GM10266 (cell line): ENCODE measurements at regions not wholly inside any gene's neighbourhood (a gene's known extent, or its start where the extent isn't known, plus 50 kb on each side); places are given as distances from the start of the nearest gene placed in this dataset.

Experiments
- DNase-seq: peaks from one replicate; pipeline ENCODE4 v3.0.0; 2012; ENCODE audit errors: extremely low spot score
- CTCF ChIP-seq: IDR thresholded peaks from 2 replicates; pipeline ENCODE4 v1.5.1; 2012; ENCODE audit warnings: mild to moderate bottlenecking, low read depth; ENCODE audit not compliant: control insufficient read depth, insufficient read depth; ENCODE audit errors: missing control alignments

GRCh38 chr1:81662913-81663526 lies 137.7 kb upstream of the ADGRL2 start:
- DNase-seq: no peak
- no peak for TF ChIP-seq CTCF

DNA sequence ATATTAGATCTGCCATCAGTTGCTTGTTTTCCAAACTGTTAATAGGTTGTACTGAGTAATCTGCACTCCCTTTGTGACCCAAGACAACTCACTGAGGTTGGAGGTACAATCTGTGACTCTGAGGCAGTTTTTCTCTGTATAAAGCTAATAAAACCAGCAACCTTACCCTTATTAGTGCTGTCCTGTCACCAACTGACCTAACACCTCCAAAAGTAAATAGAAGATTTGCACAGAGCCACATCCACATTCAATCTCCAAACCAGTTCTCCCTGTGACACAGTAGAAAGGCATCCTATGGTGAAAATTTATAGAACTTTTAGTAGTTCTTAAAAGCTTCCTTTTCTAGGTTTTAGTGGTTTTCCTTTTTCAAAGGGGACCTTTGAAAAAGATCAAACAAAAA lies 140.4 kb upstream of the ADGRL2 start:
- DNase-seq: no peak
- no peak for TF ChIP-seq CTCF

- no peak for DNase-seq
- no peak for TF ChIP-seq CTCF
These were observed 146.1 kb upstream of the ADGRL2 start for GRCh38 chr1:81654657-81655056.

GRCh38 chr1:81654147-81654546 lies 146.6 kb upstream of the ADGRL2 start:
- no peak for TF ChIP-seq CTCF
- DNase-seq: no peak

- DNase-seq: no peak
- TF ChIP-seq CTCF: no peak
These were observed 150.0 kb upstream of the ADGRL2 start for GRCh38 chr1:81650776-81651175.

GRCh38 chr1:81635816-81636215 lies 164.9 kb upstream of the ADGRL2 start:
- no peak for DNase-seq
- no peak for TF ChIP-seq CTCF

DNA sequence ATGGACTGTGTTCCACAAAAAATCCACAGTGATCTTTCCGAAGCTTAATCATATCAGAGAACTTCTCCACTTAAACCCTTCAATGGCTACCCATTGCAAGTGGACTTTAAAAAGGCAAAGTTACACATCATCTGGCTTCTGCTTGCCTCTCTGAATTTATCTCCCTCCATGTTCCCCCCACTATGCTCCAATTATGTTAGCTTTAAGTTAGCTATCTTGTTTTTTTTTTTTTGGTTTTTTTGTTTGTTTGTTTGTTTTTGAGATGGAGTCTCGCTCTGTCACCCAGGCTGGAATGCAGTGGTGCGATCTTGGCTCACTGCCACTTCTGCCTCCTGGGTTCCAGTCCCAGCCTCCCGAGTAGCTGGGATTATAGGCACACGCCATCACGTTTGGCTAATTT lies 166.4 kb upstream of the ADGRL2 start:
- DNase-seq: no peak
- TF ChIP-seq CTCF: no peak
